ENCODE measurements at regions not wholly inside any gene's neighbourhood (a gene's known extent, or its start where the extent isn't known, plus 50 kb on each side); places are given as distances from the start of the nearest gene placed in this dataset.

DNA sequence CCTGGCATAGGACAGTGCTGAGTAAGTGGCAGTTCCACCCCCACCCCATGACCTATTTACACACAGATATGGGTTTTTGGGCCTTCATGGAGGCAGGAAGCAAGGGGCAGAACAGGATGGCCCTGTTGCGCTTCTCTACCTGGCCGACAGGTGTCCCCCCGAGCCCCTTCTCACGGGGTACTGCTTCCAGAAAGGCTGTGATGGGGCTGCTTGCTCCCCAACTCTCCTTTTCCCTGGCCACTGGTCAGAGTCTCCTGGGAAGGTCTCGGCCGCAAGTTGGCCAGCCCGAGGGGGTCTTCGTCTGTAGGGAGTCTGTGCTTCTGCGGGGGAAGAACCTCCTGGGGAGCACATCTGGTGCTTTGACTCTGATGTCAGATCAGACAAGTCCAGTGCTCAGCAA, 139.8 kb upstream of the TNS3 start:
- TF ChIP-seq YY1 (IDR thresholded peaks at IDR 0.05; ENCODE audit: insufficient read depth, insufficient read length) = no peak
- TF ChIP-seq ZNF274 (IDR thresholded peaks at IDR 0.05; ENCODE audit: low read depth, low read length) = no peak
- TF ChIP-seq SUZ12 (IDR thresholded peaks at IDR 0.05; ENCODE audit: extremely low read depth, insufficient read depth, insufficient read length) = no peak
